A673 (cell line): ENCODE measurements at regions not wholly inside any gene's neighbourhood (a gene's known extent, or its start where the extent isn't known, plus 50 kb on each side); places are given as distances from the start of the nearest gene placed in this dataset.

Experiments used
- BruUV-seq: library from RNA; stranded (reverse); fragments of 400-500 nt; replicated peaks from 2 replicates; lab custom pipeline; 2021; lab: Mats Ljungman, UMichigan
- CTCF ChIA-PET: fragments of 300-600 bp; sonication (Branson Sonifier 250); formaldehyde crosslinking; loops from one replicate; lab custom pipeline; 2022; ENCODE audit warnings: antibody characterized with exemption; lab: Charles Lee
- POLR2A ChIA-PET: fragments of 300-600 bp; sonication (Branson Sonifier 250); formaldehyde crosslinking; loops from one replicate; lab custom pipeline; 2022; ENCODE audit warnings: antibody characterized with exemption; ENCODE audit not compliant: low non-redundant PET; lab: Charles Lee
- DNase-seq: peaks from one replicate; pipeline ENCODE4 v3.0.0-alpha.2; 2015; ENCODE audit warnings: low spot score
- H3K27ac ChIP-seq: fragments of 200-600 bp; sonication (generic); 2 replicates; pipeline ENCODE4 v1.5.1; 2016; ENCODE audit warnings: mixed run types, low read depth, mild to moderate bottlenecking, mixed read lengths, antibody characterized with exemption, low read length; ENCODE audit not compliant: poor library complexity, severe bottlenecking
- H3K27me3 ChIP-seq: fragments of 200-600 bp; sonication (generic); replicated peaks from 2 replicates; pipeline ENCODE4 v1.6.1; 2017; ENCODE audit warnings: mixed run types, low read depth, mild to moderate bottlenecking, mixed read lengths, antibody characterized with exemption, low read length; ENCODE audit not compliant: insufficient read depth, poor library complexity
- H3K36me3 ChIP-seq: fragments of 200-600 bp; sonication (generic); 2 replicates; pipeline ENCODE4 v1.6.1; 2016; ENCODE audit warnings: mixed run types, mild to moderate bottlenecking, mixed read lengths, antibody characterized with exemption, low read length; ENCODE audit not compliant: insufficient read depth, poor library complexity, severe bottlenecking
- H3K4me1 ChIP-seq: fragments of 200-600 bp; sonication (generic); 2 replicates; pipeline ENCODE4 v1.6.1; 2017; ENCODE audit warnings: mixed run types, mild to moderate bottlenecking, mixed read lengths, antibody characterized with exemption, low read length; ENCODE audit not compliant: insufficient read depth, poor library complexity, severe bottlenecking
- H3K4me3 ChIP-seq: fragments of 200-600 bp; sonication (generic); 2 replicates; pipeline ENCODE4 v1.5.1; 2016; ENCODE audit warnings: low read depth, mixed run types, mild to moderate bottlenecking, mixed read lengths, low read length; ENCODE audit not compliant: poor library complexity, severe bottlenecking
- H3K9me3 ChIP-seq: fragments of 200-600 bp; sonication (generic); 2 replicates; pipeline ENCODE4 v1.6.1; 2016; ENCODE audit warnings: mixed run types, low read depth, mild to moderate bottlenecking, mixed read lengths, antibody characterized with exemption, low read length; ENCODE audit not compliant: poor library complexity, severe bottlenecking
- CTCF ChIP-seq: fragments of 300-800, 200-600 bp; sonication (generic); conservative IDR thresholded peaks from 2 replicates; pipeline ENCODE4 v1.5.1; 2017; ENCODE audit warnings: low read depth, mild to moderate bottlenecking, antibody characterized with exemption, low read length, moderate library complexity, mixed read lengths
- EZH2 ChIP-seq: fragments of 200-600 bp; sonication (generic); IDR thresholded peaks from 2 replicates; pipeline ENCODE4 v1.6.1; 2017; ENCODE audit warnings: borderline replicate concordance, low read depth, mild to moderate bottlenecking, mixed read lengths, antibody characterized with exemption, low read length; ENCODE audit not compliant: poor library complexity, severe bottlenecking
- intact Hi-C: fragments of 100-400 bp; cut with micrococcal nuclease; formaldehyde crosslinking; loops from one replicate; pipeline ENCODE4 v1.10.0; 2022; ENCODE audit not compliant: unreplicated experiment

DNA sequence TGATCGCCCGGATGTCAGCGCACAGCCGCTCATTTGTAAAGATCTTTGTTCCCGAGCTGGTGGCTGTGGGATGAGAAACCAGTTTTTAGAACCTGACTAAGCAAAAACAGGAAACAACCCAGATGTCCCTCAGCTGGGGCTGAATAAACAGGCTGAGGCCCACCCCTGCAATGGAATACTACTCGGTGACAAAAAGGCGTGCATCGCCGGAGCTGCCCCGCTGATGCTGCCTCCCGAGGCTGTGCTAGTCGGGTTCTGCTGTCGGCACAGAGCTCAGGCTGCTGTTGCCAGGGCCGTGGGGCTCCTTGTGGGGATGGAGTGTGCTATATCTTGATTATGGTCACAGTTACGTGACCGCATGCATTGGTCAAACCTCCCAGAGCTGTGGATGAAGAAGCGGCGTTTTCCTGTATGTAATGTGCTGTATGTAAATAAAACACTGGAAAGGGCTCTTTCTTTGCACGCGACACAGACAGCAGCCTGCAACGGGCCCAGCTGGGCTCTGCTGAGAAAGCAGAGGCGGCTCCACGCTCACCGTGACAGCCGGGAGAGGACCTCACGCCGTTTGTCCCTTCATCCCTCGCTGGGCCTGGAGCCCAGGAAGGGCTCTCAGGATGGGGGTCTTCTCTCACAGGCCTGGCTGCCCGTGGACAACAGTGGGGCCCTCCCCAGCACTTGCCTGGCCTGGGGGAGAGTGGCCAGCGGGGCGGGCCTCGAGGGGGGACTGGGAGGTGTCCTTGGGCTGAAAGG is 51.5 kb upstream of the RNU6ATAC start:
- intact Hi-C loops: no loop called here
- no peak for DNase-seq
- no peaks in the 10 kb centered on the region for H3K9me3 ChIP-seq
- no peak overlapping the region for H3K27ac ChIP-seq
- no TSS peak for BruUV-seq
- H3K4me1 ChIP-seq: no peaks in the 10 kb centered on the region
- ChIA-PET CTCF (no interaction called here), POLR2A (no interaction called here)
- TF ChIP-seq CTCF (no peak), EZH2 (no peak)
- H3K27me3 ChIP-seq: no peaks in the 10 kb centered on the region
- H3K36me3 ChIP-seq: no peaks in the 10 kb centered on the region
- H3K4me3 ChIP-seq: no peak overlapping the region

DNA sequence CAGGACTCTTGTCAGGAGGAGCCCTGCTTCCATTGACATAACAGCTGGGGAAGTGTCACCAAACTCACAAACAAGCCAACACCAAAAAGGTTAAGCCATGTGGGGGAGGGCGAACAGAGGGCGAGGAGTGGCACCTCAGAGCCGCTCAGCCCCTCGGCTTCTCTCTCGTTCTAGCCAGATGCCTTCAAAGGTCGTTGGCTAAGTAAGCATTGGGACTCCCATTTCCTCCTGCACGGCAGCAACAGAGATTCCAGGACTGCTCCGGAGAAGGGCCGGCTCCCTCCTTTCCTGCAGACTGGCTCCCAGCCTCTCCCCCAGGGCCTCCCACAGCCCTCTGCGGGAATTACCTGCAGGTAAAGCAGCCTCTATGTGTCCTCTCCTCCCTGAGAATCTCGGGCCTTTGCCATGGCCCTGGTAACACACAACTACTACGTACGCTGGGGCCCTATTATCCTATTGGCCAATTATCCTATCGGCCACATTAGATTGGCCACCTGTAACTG is 52.1 kb upstream of the RNU6ATAC start:
- ChIA-PET POLR2A (no interaction called here), CTCF (no interaction called here)
- intact Hi-C loops: no loop called here
- BruUV-seq: no TSS peak
- TF ChIP-seq EZH2 (no peak), CTCF (no peak)
- Histone ChIP-seq H3K4me1 (no peaks in the 10 kb centered on the region), H3K36me3 (no peaks in the 10 kb centered on the region), H3K4me3 (no peak overlapping the region), H3K27me3 (no peaks in the 10 kb centered on the region), H3K27ac (no peak overlapping the region), H3K9me3 (no peaks in the 10 kb centered on the region)
- DNase-seq: no peak

GRCh38 chr9:134216961-134217360 is 52.6 kb upstream of the RNU6ATAC start:
- CTCF ChIA-PET: no interaction called here
- no peaks in the 10 kb centered on the region for H3K27me3 ChIP-seq

More at GRCh38 chr9:134216961-134217360, 52.6 kb upstream of the RNU6ATAC start:
- no peaks in the 10 kb centered on the region for H3K36me3 ChIP-seq
- BruUV-seq: no TSS peak
- POLR2A ChIA-PET: no interaction called here
- H3K27ac ChIP-seq: no peak overlapping the region
- H3K9me3 ChIP-seq: no peaks in the 10 kb centered on the region
- no peaks in the 10 kb centered on the region for H3K4me1 ChIP-seq
- no peak for TF ChIP-seq CTCF
- TF ChIP-seq EZH2: no peak
- no peak overlapping the region for H3K4me3 ChIP-seq
- DNase-seq: no peak
- intact Hi-C loops: no loop called here
